ENCODE measurements at regions not wholly inside any gene's neighbourhood (a gene's known extent, or its start where the extent isn't known, plus 50 kb on each side); places are given as distances from the start of the nearest gene placed in this dataset.

- TF ChIP-seq CTCF (conservative IDR thresholded peaks at IDR 0.05; ENCODE audit: low read depth, low read length) (no peak), EZH2 (IDR thresholded peaks at IDR 0.05; ENCODE audit: borderline replicate concordance, low read depth, low read length, poor library complexity, severe bottlenecking) (no peak)
Measured at GRCh38 chr13:111609631-111610030, 289.2 kb downstream of the TEX29 start.
